ENCODE measurements at regions not wholly inside any gene's neighbourhood (a gene's known extent, or its start where the extent isn't known, plus 50 kb on each side); places are given as distances from the start of the nearest gene placed in this dataset.

DNA sequence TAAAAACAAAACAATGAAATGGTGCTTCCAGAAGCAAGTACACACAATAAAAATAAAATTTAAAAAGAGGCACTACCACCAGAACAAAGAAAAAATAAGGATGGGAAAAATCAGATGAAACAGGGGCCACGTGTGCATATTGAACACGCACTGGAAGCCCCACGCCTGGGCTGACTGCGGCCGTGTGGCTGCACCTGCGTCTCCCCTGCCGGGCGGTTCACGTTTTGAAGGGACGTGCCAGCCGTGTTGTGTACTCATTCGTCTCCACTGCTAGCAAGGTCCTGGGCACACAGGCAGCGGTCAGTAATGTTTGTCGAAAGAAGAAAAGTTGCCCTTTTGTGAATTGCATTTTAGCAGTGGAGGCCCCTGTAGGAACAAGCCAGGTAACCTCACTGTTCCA, 255.9 kb upstream of the RNF32 start (continued):
- TF ChIP-seq IKZF5 (CRISPR knock-in tag; IDR thresholded peaks at IDR 0.05) (no peak), GABPA (IDR thresholded peaks at IDR 0.05; ENCODE audit: low read depth, low read length) (no peak), GABPA (CRISPR knock-in tag; IDR thresholded peaks at IDR 0.05; ENCODE audit: low read depth) (no peak)

GRCh38 chr7:156383526-156383925, 257.0 kb upstream of the RNF32 start:
- H3K9me3 ChIP-seq (ENCODE audit: low read length), result no peaks in the 10 kb centered on the region
- intact Hi-C loops (cut with micrococcal nuclease; ENCODE audit: unreplicated experiment) (no loop called here), in situ Hi-C loops (cut with HindIII; ENCODE audit: extremely low pct_ligation_motif_present, low pct_unique_long_range_greater_than_20kb) (no loop called here)
- peaks cover 23% of the 10 kb centered on the region for H3K4me1 ChIP-seq (ENCODE audit: insufficient read depth, low read length)
- FAIRE-seq, result no peak
- H3K27me3 ChIP-seq (ENCODE audit: control insufficient read depth in 1 of 2, insufficient read depth in 2 of 2, low read length in 2 of 2), result peaks cover 1 to 11% of the 10 kb centered on the region in 2 experiments; a peak in 2 of 5 replicates
- no peak overlapping the region for H3K27ac ChIP-seq (ENCODE audit: extremely low read length, insufficient read depth, low read length)
- no peak overlapping the region for H3K4me2 ChIP-seq (ENCODE audit: low read depth, low read length)
- ChIA-PET CTCF (ENCODE audit: low intra/inter-chr PET ratio, low total read pairs) (no interaction called here), POLR2A (no interaction called here)
- TF ChIP-seq, protein P1, sequence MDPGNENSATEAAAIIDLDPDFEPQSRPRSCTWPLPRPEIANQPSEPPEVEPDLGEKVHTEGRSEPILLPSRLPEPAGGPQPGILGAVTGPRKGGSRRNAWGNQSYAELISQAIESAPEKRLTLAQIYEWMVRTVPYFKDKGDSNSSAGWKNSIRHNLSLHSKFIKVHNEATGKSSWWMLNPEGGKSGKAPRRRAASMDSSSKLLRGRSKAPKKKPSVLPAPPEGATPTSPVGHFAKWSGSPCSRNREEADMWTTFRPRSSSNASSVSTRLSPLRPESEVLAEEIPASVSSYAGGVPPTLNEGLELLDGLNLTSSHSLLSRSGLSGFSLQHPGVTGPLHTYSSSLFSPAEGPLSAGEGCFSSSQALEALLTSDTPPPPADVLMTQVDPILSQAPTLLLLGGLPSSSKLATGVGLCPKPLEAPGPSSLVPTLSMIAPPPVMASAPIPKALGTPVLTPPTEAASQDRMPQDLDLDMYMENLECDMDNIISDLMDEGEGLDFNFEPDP (CRISPR knock-in tag; conservative IDR thresholded peaks at IDR 0.05), result no peak
- TF ChIP-seq ZNF333 (CRISPR knock-in tag; IDR thresholded peaks at IDR 0.05; ENCODE audit: borderline replicate concordance), result no peak
- no peak for TF ChIP-seq ZNF660 (CRISPR knock-in tag; IDR thresholded peaks at IDR 0.05; ENCODE audit: borderline replicate concordance, low read depth)
- TF ChIP-seq ELF3 (CRISPR knock-in tag; IDR thresholded peaks at IDR 0.05), result no peak
- ATAC-seq, result no peak
- DNase-seq (ENCODE audit: low spot score), result no peak
- H2AFZ ChIP-seq (ENCODE audit: low read length), result no peak overlapping the region
- H3K4me3 ChIP-seq (replicated peaks in 1 of 3; ENCODE audit: insufficient read depth in 1 of 3, low read depth in 2 of 3, low read length in 3 of 3), result no peak overlapping the region
- H3K9ac ChIP-seq (ENCODE audit: insufficient read depth, low read depth, low read length), result no peak overlapping the region
- H3K79me2 ChIP-seq (ENCODE audit: insufficient read depth, low read length), result no peaks in the 10 kb centered on the region
- BruUV-seq (replicated peaks), result no TSS peak
- WGBS (ENCODE audit: low lambda C conversion rate), result 15% methylated on average over 4 of the region's 4 CpGs
- no peaks in the 10 kb centered on the region for H3K36me3 ChIP-seq (replicated peaks in 1 of 2; ENCODE audit: control insufficient read depth in 1 of 2, insufficient read depth in 2 of 2, low read length in 2 of 2)
- no peaks in the 10 kb centered on the region for H4K20me1 ChIP-seq (ENCODE audit: insufficient read depth, low read length)

Measured in HepG2 (cell line).